Neural crest cell (in vitro differentiated cells): ENCODE measurements at regions not wholly inside any gene's neighbourhood (a gene's known extent, or its start where the extent isn't known, plus 50 kb on each side); places are given as distances from the start of the nearest gene placed in this dataset.

ENCODE experiments used
- DNase-seq: peaks from one replicate; pipeline ENCODE4 v3.0.0; 2021; ENCODE audit warnings: low read depth, mixed read lengths, low spot score
- H3K27ac Mint-ChIP-seq: one replicate; pipeline ENCODE4 v1.8.0; 2021; ENCODE audit warnings: mild to moderate bottlenecking, mixed read lengths; ENCODE audit not compliant: unreplicated experiment
- H3K27me3 Mint-ChIP-seq: 2 replicates; pipeline ENCODE4 v1.8.0; 2021; ENCODE audit warnings: low read depth, mild to moderate bottlenecking, mixed read lengths
- H3K36me3 Mint-ChIP-seq: 2 replicates; pipeline ENCODE4 v1.8.0; 2021; ENCODE audit warnings: low read depth, mild to moderate bottlenecking, mixed read lengths
- H3K4me1 Mint-ChIP-seq: 2 replicates; pipeline ENCODE4 v1.8.0; 2021; ENCODE audit warnings: mixed read lengths
- H3K4me3 Mint-ChIP-seq: one replicate; pipeline ENCODE4 v1.8.0; 2021; ENCODE audit warnings: mild to moderate bottlenecking, mixed read lengths
- H3K9me3 Mint-ChIP-seq: 2 replicates; pipeline ENCODE4 v1.8.0; 2021; ENCODE audit warnings: mixed read lengths
- CTCF ChIP-seq: fragments of 200-600 bp; sonication (generic); conservative IDR thresholded peaks from 2 replicates; pipeline ENCODE4 v1.5.0; 2021; ENCODE audit warnings: antibody characterized with exemption, mild to moderate bottlenecking

DNA sequence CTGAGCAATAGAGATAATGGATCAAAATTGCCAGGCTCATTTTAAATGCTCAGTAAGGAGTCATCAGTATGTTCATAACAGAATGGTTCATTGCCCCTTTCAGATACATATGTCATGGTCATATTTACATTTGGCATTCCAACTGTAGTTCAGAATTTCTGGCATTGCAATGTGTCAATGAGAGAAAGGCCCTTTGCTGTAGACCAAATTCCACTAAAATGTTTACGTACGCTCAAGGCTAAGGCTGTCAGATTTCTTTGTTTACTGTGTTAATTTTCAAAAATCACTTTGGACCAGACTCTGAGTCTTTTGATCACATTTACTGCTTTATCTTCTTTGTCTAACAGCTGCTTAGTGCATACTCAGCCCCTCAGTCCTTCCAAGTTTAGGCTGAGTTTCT, 213.5 kb downstream of the PIK3C3 start:
- H3K36me3 Mint-ChIP-seq = no peaks in the 10 kb centered on the region
- no peak overlapping the region for H3K27ac Mint-ChIP-seq
- TF ChIP-seq CTCF = no peak
- H3K9me3 Mint-ChIP-seq = no peaks in the 10 kb centered on the region
- no peak overlapping the region for H3K4me3 Mint-ChIP-seq
- H3K4me1 Mint-ChIP-seq = no peaks in the 10 kb centered on the region
- DNase-seq = no peak
- no peaks in the 10 kb centered on the region for H3K27me3 Mint-ChIP-seq

GRCh38 chr18:42168907-42169306, 213.9 kb downstream of the PIK3C3 start:
- H3K4me3 Mint-ChIP-seq = no peak overlapping the region
- no peak for TF ChIP-seq CTCF
- no peak overlapping the region for H3K27ac Mint-ChIP-seq
- no peak for DNase-seq
- H3K36me3 Mint-ChIP-seq = no peaks in the 10 kb centered on the region
- H3K27me3 Mint-ChIP-seq = no peaks in the 10 kb centered on the region
- no peaks in the 10 kb centered on the region for H3K4me1 Mint-ChIP-seq
- H3K9me3 Mint-ChIP-seq = no peaks in the 10 kb centered on the region

- Mint-ChIP-seq H3K27ac (no peak overlapping the region), H3K4me3 (no peak overlapping the region), H3K36me3 (no peaks in the 10 kb centered on the region), H3K4me1 (no peaks in the 10 kb centered on the region), H3K27me3 (no peaks in the 10 kb centered on the region), H3K9me3 (no peaks in the 10 kb centered on the region)
- no peak for DNase-seq
- TF ChIP-seq CTCF = no peak
Observed at GRCh38 chr18:42174909-42175308, 219.9 kb downstream of the PIK3C3 start.

GRCh38 chr18:42176599-42176998, 221.6 kb downstream of the PIK3C3 start:
- H3K27ac Mint-ChIP-seq = no peak overlapping the region
- H3K4me3 Mint-ChIP-seq = no peak overlapping the region
- no peaks in the 10 kb centered on the region for H3K36me3 Mint-ChIP-seq
- H3K27me3 Mint-ChIP-seq = no peaks in the 10 kb centered on the region
- DNase-seq = no peak
- no peaks in the 10 kb centered on the region for H3K9me3 Mint-ChIP-seq
- H3K4me1 Mint-ChIP-seq = peaks cover under 1% of the 10 kb centered on the region
- TF ChIP-seq CTCF = no peak

GRCh38 chr18:42177390-42177789, 222.4 kb downstream of the PIK3C3 start:
- Mint-ChIP-seq H3K36me3 (no peaks in the 10 kb centered on the region), H3K9me3 (no peaks in the 10 kb centered on the region), H3K27ac (no peak overlapping the region), H3K4me1 (peaks cover 4% of the 10 kb centered on the region), H3K4me3 (no peak overlapping the region), H3K27me3 (no peaks in the 10 kb centered on the region)
- DNase-seq = no peak
- TF ChIP-seq CTCF = no peak
